ENCODE measurements at regions not wholly inside any gene's neighbourhood (a gene's known extent, or its start where the extent isn't known, plus 50 kb on each side); places are given as distances from the start of the nearest gene placed in this dataset.
"Not testable (repeated sequence)": the region's sequence is repeated elsewhere in the genome, so short reads cannot be mapped to it uniquely, and the experiment has no call there.

- TF ChIP-seq CTCF (IDR thresholded peaks at IDR 0.05) = no peak
- no peak for DNase-seq
- Mint-ChIP-seq H3K4me3 (no peak overlapping the region), H3K27ac (no peak overlapping the region), H3K36me3 (ENCODE audit: low read depth) (no peaks in the 10 kb centered on the region), H3K27me3 (ENCODE audit: insufficient read depth) (no peaks in the 10 kb centered on the region), H3K4me1 (ENCODE audit: low read depth) (peaks cover 10% of the 10 kb centered on the region; the same call in 1 of the 2 replicates), H3K9me3 (no peaks in the 10 kb centered on the region)
Observed at GRCh38 chr9:23015557-23015956, 568.9 kb downstream of the DMRTA1 start.

GRCh38 chr9:23036416-23036815 lies 589.8 kb downstream of the DMRTA1 start:
- H3K27ac Mint-ChIP-seq = no peak overlapping the region
- no peak for TF ChIP-seq CTCF (IDR thresholded peaks at IDR 0.05)
- no peaks in the 10 kb centered on the region for H3K36me3 Mint-ChIP-seq (ENCODE audit: low read depth)
- H3K4me3 Mint-ChIP-seq = no peak overlapping the region
- no peaks in the 10 kb centered on the region for H3K27me3 Mint-ChIP-seq (ENCODE audit: insufficient read depth)
- DNase-seq = no peak
- H3K4me1 Mint-ChIP-seq (ENCODE audit: low read depth) = no peaks in the 10 kb centered on the region
- H3K9me3 Mint-ChIP-seq = peaks cover 5% of the 10 kb centered on the region; the same call in 1 of the 2 replicates

GRCh38 chr9:23039402-23039801 lies 592.8 kb downstream of the DMRTA1 start:
- no peaks in the 10 kb centered on the region; the same call in 1 of the 2 replicates for H3K9me3 Mint-ChIP-seq
- H3K36me3 Mint-ChIP-seq (ENCODE audit: low read depth) = no peaks in the 10 kb centered on the region
- DNase-seq = no peak
- H3K4me3 Mint-ChIP-seq = no peak overlapping the region
- TF ChIP-seq CTCF (IDR thresholded peaks at IDR 0.05) = no peak
- H3K27ac Mint-ChIP-seq = no peak overlapping the region
- H3K4me1 Mint-ChIP-seq (ENCODE audit: low read depth) = peaks cover under 1% of the 10 kb centered on the region; the same call in 1 of the 2 replicates
- H3K27me3 Mint-ChIP-seq (ENCODE audit: insufficient read depth) = no peaks in the 10 kb centered on the region

- no peaks in the 10 kb centered on the region for H3K36me3 Mint-ChIP-seq (ENCODE audit: low read depth)
- peaks cover 12% of the 10 kb centered on the region; the same call in 1 of the 2 replicates for H3K4me1 Mint-ChIP-seq (ENCODE audit: low read depth)
- no peak for DNase-seq
- TF ChIP-seq CTCF (IDR thresholded peaks at IDR 0.05) = no peak
- H3K27me3 Mint-ChIP-seq (ENCODE audit: insufficient read depth) = no peaks in the 10 kb centered on the region
- H3K4me3 Mint-ChIP-seq = no peak overlapping the region
- no peaks in the 10 kb centered on the region; the same call in 1 of the 2 replicates for H3K9me3 Mint-ChIP-seq
- no peak overlapping the region for H3K27ac Mint-ChIP-seq
Observed at GRCh38 chr9:23041466-23041865, 594.8 kb downstream of the DMRTA1 start.

GRCh38 chr9:23044549-23044948 lies 597.9 kb downstream of the DMRTA1 start:
- no peaks in the 10 kb centered on the region; the same call in 1 of the 2 replicates for H3K27me3 Mint-ChIP-seq (ENCODE audit: insufficient read depth)
- H3K4me3 Mint-ChIP-seq = no peak overlapping the region
- H3K27ac Mint-ChIP-seq = peak overlapping the region; percentile 56; the same call in 1 of the 2 replicates
- H3K4me1 Mint-ChIP-seq (ENCODE audit: low read depth) = peaks cover 12% of the 10 kb centered on the region; the same call in 1 of the 2 replicates
- TF ChIP-seq CTCF (IDR thresholded peaks at IDR 0.05) = no peak
- DNase-seq = peak; percentile 20
- peaks cover 6% of the 10 kb centered on the region for H3K9me3 Mint-ChIP-seq
- no peaks in the 10 kb centered on the region for H3K36me3 Mint-ChIP-seq (ENCODE audit: low read depth)

GRCh38 chr9:23046026-23046425 lies 599.4 kb downstream of the DMRTA1 start:
- not testable (repeated sequence) for DNase-seq; H3K36me3 Mint-ChIP-seq (ENCODE audit: low read depth); H3K4me3 Mint-ChIP-seq; H3K27me3 Mint-ChIP-seq (ENCODE audit: insufficient read depth); H3K9me3 Mint-ChIP-seq; H3K27ac Mint-ChIP-seq
- peaks cover 12% of the 10 kb centered on the region; the same call in 1 of the 2 replicates for H3K4me1 Mint-ChIP-seq (ENCODE audit: low read depth)
